Tibial nerve (tissue), 4 donors: ENCODE measurements at regions not wholly inside any gene's neighbourhood (a gene's known extent, or its start where the extent isn't known, plus 50 kb on each side); places are given as distances from the start of the nearest gene placed in this dataset.

Source experiments
- DNase-seq, 2 donors: peaks; one replicate each; pipeline ENCODE4 v3.0.0-alpha.2; 2019; ENCODE audit warnings: low spot score in 2 of 2
- H3K27ac ChIP-seq, 4 donors: fragments of 200-600 bp; sonication (generic) in 3 of 4; one replicate each; pipeline ENCODE4 v1.5.1; 2017 to 2019; ENCODE audit warnings: mild to moderate bottlenecking in 1 of 4
- H3K27me3 ChIP-seq, 2 donors: fragments of 200-600 bp; sonication (generic) in 1 of 2; one replicate each; pipeline versions ENCODE4 v1.5.1 to v1.6.0; 2017 to 2019
- H3K36me3 ChIP-seq, 3 donors: fragments of 200-600 bp; sonication (generic); one replicate each; pipeline ENCODE4 v1.5.1; 2018 to 2019
- H3K4me1 ChIP-seq, 4 donors: fragments of 200-600 bp; sonication (generic) in 3 of 4; one replicate each; pipeline ENCODE4 v1.5.1; 2017 to 2019
- H3K4me3 ChIP-seq, 4 donors: fragments of 200-600 bp; sonication (generic) in 3 of 4; one replicate each; pipeline ENCODE4 v1.5.1; 2017 to 2019; ENCODE audit warnings: mild to moderate bottlenecking in 1 of 4, moderate library complexity in 1 of 4
- H3K9me3 ChIP-seq, 4 donors: fragments of 200-600 bp; sonication (generic) in 3 of 4; one replicate each; pipeline ENCODE4 v1.5.1; 2017 to 2019
- CTCF ChIP-seq, 5 experiments: fragments of 200-600 bp in 3 of 5; fragments of 450-650 bp in 2 of 5; sonication (generic) in 3 of 5; IDR thresholded peaks; one replicate each; pipeline ENCODE4 v1.5.1; 2016 to 2019; ENCODE audit warnings: antibody characterized with exemption in 5 of 5, mild to moderate bottlenecking in 3 of 5, moderate library complexity in 2 of 5
- EP300 ChIP-seq, 2 donors: sonication (generic); formaldehyde crosslinking; IDR thresholded peaks; one replicate each; pipeline ENCODE4 v1.6.1; 2017; ENCODE audit warnings: antibody characterized with exemption in 2 of 2, mild to moderate bottlenecking in 1 of 2
- POLR2A ChIP-seq, 2 donors: fragments of 450-650 bp; IDR thresholded peaks; one replicate each; pipeline ENCODE4 v1.6.1; 2017; ENCODE audit warnings: antibody characterized with exemption in 2 of 2, mild to moderate bottlenecking in 2 of 2, moderate library complexity in 2 of 2
- WGBS, 2 donors: methylation state at CpG; one replicate each; pipeline ENCODE4 v1.1.5; 2018; 5-methylcytosine and 5-hydroxymethylcytosine counted together

- DNase-seq: no peak
- 37 to 45% methylated on average over 2 of the region's 2 CpGs for WGBS, 2 donors
- TF ChIP-seq EP300 (IDR thresholded peaks at IDR 0.05) (no peak), CTCF (IDR thresholded peaks at IDR 0.05) (no peak), POLR2A (IDR thresholded peaks at IDR 0.05) (no peak)
Measured at GRCh38 chr2:107001062-107001461, 115.1 kb upstream of the ST6GAL2 start.

GRCh38 chr2:107001551-107001950 is 115.6 kb upstream of the ST6GAL2 start:
- no peaks in the 10 kb centered on the region for H3K9me3 ChIP-seq
- H3K27me3 ChIP-seq: no peaks in the 10 kb centered on the region
- H3K4me1 ChIP-seq: no peaks in the 10 kb centered on the region
- no peaks in the 10 kb centered on the region for H3K36me3 ChIP-seq
- no peak overlapping the region for H3K4me3 ChIP-seq
- H3K27ac ChIP-seq: no peak overlapping the region
- no peak for DNase-seq
- TF ChIP-seq POLR2A (IDR thresholded peaks at IDR 0.05): no peak
- no peak for TF ChIP-seq CTCF (IDR thresholded peaks at IDR 0.05)
- TF ChIP-seq EP300 (IDR thresholded peaks at IDR 0.05): no peak
- 74 to 75% methylated on average over 5 of the region's 5 CpGs for WGBS, 2 donors

More at GRCh38 chr2:107001062-107001461, 115.1 kb upstream of the ST6GAL2 start:
- Histone ChIP-seq H3K27ac (no peak overlapping the region), H3K9me3 (no peaks in the 10 kb centered on the region), H3K4me3 (no peak overlapping the region), H3K36me3 (no peaks in the 10 kb centered on the region), H3K4me1 (peaks cover 0 to 1% (median 0%) of the 10 kb centered on the region in 4 donors), H3K27me3 (no peaks in the 10 kb centered on the region)

GRCh38 chr2:107001964-107002696 is 116.2 kb upstream of the ST6GAL2 start:
- Histone ChIP-seq H3K4me3 (no peak overlapping the region), H3K4me1 (no peaks in the 10 kb centered on the region), H3K36me3 (no peaks in the 10 kb centered on the region), H3K9me3 (no peaks in the 10 kb centered on the region), H3K27me3 (no peaks in the 10 kb centered on the region), H3K27ac (no peak overlapping the region)
- 74 to 79% methylated on average over 4 of the region's 4 CpGs for WGBS, 2 donors
- DNase-seq: no peak
- no peak for TF ChIP-seq EP300 (IDR thresholded peaks at IDR 0.05)
- no peak for TF ChIP-seq CTCF (IDR thresholded peaks at IDR 0.05)
- no peak for TF ChIP-seq POLR2A (IDR thresholded peaks at IDR 0.05)

- Histone ChIP-seq H3K9me3 (no peaks in the 10 kb centered on the region), H3K4me3 (no peak overlapping the region), H3K27ac (no peak overlapping the region), H3K4me1 (no peaks in the 10 kb centered on the region), H3K36me3 (no peaks in the 10 kb centered on the region), H3K27me3 (no peaks in the 10 kb centered on the region)
- DNase-seq: no peak
- WGBS, 2 donors: 87 to 89% methylated on average over 1 of the region's 1 CpG
- TF ChIP-seq CTCF (IDR thresholded peaks at IDR 0.05) (no peak), EP300 (IDR thresholded peaks at IDR 0.05) (no peak), POLR2A (IDR thresholded peaks at IDR 0.05) (no peak)
Measured at GRCh38 chr2:107002735-107003134, 116.8 kb upstream of the ST6GAL2 start.

- TF ChIP-seq EP300 (IDR thresholded peaks at IDR 0.05) (no peak), CTCF (IDR thresholded peaks at IDR 0.05) (no peak), POLR2A (IDR thresholded peaks at IDR 0.05) (no peak)
- Histone ChIP-seq H3K9me3 (no peaks in the 10 kb centered on the region), H3K27me3 (no peaks in the 10 kb centered on the region), H3K27ac (no peak overlapping the region), H3K36me3 (no peaks in the 10 kb centered on the region), H3K4me3 (no peak overlapping the region), H3K4me1 (no peaks in the 10 kb centered on the region)
- no peak for DNase-seq
- WGBS, 2 donors: 68 to 70% methylated on average over 6 of the region's 6 CpGs
Measured at GRCh38 chr2:107005853-107006252, 119.9 kb upstream of the ST6GAL2 start.
